Frontal cortex (tissue), 3 donors: ENCODE measurements at regions not wholly inside any gene's neighbourhood (a gene's known extent, or its start where the extent isn't known, plus 50 kb on each side); places are given as distances from the start of the nearest gene placed in this dataset.

Experiments used
- DNase-seq, 2 donors: peaks; one replicate each; pipeline ENCODE4 v3.0.0; 2012; ENCODE audit warnings: low spot score in 2 of 2
- FAIRE-seq: peaks from 2 replicates; lab custom pipeline; 2012; peaks lifted over from hg19 to GRCh38; lab: Jason Lieb, UNC
- donor health status: control.
- donor health status: control.
- donor health status: control.

DNA sequence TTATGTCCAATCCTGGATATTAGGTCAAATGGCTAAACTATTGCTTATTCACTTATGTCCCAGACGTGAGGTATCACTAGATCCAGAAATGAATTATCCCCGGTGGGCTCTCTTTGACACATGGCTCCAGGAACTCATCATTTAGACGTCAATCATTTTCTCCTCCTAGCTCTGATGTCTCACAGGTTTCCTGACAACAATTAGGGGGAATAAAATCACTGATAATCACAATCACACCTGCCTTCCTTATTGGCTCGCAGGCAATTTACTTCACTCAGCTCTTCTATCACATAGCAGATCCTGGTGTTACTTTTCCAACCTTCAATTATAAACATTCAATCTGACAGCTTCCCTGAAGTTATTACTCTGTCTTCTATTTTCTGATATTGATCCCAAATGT, 634.0 kb upstream of the TENM4 start:
- DNase-seq: no peak
- no peak for FAIRE-seq

DNA sequence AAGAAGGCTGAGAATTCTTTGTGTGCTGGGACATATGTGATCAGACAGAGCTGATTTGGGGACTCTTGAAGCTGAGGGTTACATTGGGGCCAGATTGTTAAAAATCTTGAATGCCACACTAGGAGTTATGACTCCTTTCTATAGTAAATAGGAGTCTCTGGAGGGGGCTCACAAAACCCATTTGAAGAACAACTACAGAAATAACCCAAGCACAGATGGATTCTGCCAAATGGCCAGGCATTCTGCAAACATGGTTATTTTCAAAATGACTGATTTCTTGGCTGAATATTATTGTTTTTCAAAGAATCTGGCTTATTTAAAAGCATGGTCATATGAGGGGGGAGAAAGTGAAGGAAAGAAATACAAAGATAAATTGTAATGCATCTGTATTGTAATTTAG, 625.5 kb upstream of the TENM4 start:
- DNase-seq (no peak), FAIRE-seq (no peak)

DNA sequence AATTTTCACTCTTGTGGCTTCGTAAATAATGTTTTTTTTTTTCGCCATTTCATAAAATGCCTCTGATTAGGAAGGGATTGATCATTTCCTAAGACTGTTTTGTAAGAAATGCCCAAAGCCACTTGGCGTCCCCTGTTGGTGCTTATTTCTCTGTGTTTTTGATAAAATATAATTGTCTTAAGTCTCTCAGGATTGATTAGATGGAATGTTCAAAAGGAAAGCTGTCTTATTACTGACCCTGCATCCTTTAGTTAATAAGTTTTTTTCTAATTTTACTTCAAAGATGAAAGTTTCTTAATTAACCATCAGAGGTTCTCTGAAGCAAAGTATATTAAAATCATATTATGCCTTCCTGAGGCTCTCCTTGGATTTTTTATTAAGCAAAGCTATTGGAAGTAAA, 624.3 kb upstream of the TENM4 start:
- no peak for DNase-seq
- no peak for FAIRE-seq

DNA sequence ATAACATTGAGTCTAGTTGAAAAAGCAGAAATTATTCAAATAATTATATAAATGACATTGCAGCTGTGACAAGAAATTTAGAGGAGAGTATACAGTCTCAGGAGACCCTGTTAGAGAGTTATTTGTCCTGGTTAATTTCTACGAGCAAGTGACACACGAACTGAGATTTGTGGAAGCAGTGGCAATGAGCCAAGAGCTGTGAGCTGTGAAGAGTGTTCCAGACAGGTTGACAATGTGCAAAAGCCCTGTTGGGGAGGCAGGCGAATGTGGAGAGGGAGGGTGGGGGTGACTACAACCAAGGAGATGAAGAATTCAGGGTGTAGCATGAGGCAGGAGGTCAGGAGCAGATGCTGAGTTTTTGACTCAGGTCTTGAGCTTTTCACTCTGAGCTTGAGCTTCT, 620.2 kb upstream of the TENM4 start:
- DNase-seq: no peak
- FAIRE-seq: no peak

DNA sequence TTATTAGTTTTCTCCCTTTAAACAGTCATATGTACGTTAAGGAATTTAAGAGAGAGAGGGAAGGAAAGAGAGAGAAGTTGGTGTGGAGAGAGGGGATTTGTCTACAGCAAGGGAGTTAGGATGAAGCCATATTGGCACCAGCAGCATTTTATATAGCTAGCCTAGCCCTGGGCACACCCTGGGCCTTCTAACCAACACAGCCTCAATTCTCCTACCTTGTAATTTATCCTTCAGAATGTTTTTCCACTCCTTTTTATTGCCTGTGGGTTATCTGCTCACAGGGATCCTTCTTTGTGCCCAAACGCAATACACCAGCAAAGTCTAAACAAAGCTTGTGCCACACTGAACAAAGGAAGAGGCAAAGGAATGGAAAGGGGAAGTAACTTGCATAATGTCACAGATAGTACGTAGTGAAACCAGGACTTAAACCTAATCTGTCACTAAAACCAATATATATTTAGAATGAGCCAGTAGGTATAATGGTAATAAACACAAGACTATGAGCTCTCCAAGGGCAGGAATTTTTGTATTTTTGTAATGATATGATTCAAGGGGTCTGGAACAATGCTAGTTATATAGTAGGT, 613.8 kb upstream of the TENM4 start:
- FAIRE-seq (no peak), DNase-seq (no peak)

DNA sequence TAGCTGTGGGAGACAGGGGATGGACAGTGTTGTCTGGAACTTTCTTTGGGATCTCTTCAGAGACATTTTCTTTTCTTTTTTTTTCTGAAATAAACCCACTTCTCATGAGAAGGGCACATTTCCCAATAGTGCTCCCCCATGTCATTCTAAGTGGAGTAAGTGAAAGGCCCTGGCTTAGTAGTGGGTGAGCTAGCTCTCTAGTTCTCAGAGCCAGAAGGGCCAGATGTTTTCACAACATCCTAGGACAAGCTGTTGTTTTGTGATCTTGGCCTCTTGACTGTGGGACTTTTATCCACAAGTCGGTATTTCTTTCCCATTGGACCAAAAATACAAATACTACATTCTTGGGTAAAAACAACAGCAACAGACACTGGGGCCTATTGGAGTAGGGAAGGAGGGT, 607.7 kb upstream of the TENM4 start:
- DNase-seq: no peak
- FAIRE-seq: no peak

DNA sequence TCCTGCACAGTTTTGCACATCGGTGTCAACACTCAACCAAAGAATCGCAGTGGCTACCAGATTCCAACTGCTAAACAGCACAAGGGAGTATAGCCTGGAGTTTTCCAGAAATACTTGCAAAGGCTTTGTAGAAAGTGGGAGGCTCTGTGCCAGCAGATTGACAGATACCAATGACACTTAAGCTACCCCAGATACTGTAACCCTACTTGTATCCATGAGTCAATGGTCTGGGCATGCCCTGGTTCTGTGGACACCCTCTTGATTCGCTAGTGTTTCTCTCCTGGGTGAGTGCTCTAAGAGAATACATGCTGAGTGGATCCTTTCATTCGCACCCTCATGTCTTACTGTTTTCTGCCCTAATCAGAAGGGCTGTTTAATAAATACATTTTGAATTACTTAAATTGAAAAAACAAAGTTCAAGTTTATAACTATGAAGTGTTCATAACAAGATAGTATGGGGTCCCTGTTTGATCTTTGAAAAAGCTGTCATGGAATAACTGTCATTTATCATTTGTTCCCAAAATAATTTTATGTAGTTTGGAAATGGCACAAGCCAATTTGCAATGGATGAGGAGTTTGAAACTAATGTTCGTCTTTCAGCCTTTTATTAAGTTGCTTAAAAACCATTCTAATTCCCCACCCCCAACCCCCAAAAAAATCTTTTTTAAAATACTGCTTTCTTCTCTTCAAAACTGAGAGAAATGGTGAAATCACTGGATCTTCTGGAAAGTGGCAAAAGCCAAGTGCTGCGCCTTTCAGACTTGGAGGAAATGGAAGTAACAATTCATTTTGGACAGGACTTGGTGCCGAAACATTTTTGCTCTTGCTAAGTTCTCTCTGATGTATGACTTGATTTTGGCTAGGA, 600.5 kb upstream of the TENM4 start:
- FAIRE-seq: no peak
- no peak for DNase-seq

DNA sequence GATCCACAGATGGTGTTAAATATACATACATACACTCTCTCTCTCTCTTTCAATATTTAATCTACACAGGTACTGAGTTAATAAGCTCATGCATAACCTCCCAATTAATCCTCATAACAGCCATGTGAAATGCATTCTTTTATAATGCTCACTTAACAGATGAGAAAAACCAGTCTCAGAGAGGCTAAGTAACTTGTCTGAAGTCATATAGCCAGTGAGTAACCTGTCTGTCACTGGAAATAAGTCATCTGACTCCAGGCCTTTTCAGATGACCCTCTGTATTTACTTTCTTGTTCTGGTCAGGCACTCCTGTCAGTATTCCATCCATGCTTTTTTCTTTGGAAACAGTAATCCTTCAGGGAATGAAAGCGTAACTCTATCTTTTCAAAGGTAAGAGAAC, 594.0 kb upstream of the TENM4 start:
- DNase-seq (no peak), FAIRE-seq (no peak)

DNA sequence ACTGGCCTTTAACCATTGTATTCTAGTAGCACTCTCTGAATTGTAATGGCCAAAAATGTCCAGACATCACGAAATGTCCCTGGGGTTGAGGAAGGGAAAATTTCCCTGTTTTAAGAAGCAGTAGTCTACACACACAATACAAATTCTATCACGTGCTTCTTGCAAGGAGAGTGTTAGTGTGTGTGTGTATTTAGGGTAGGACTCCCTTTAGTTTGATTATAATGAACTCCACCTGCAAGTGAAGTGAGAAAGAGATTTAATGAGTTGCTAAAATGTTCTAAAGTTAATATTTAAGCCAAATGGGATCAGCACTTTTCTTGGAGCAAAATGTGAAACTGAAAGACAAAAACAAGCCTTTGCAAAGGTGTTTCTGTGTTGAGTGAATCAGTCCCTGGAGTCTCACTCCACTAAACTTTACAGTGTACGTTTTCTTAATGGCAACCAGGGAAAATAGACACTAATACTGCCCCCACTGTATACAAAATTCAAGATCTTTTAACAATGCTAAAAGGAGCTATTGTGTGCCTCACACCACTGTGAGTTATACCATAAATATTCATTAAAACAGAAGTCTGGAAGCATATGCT, 590.3 kb upstream of the TENM4 start:
- no peak for FAIRE-seq
- DNase-seq: no peak

DNA sequence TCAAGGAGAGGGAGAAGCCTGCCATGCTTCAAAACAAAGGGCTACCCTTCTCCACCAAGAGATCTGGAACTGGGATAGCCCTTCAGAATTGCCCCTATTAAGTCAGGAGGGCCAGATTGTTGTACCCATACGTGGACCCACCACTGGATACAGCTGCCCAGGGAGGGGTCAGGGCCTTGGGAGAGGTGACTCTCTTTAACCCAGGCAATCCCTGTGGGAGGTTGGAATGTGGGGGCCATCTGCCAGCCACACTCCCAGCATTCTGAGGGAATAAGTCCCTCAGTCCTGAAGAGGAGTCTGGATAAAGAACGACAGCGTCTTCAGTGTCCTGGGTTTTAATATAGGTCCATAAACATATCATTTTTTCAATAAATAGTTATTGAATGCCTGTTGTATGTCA, 588.2 kb upstream of the TENM4 start:
- FAIRE-seq (no peak), DNase-seq (no peak)

DNA sequence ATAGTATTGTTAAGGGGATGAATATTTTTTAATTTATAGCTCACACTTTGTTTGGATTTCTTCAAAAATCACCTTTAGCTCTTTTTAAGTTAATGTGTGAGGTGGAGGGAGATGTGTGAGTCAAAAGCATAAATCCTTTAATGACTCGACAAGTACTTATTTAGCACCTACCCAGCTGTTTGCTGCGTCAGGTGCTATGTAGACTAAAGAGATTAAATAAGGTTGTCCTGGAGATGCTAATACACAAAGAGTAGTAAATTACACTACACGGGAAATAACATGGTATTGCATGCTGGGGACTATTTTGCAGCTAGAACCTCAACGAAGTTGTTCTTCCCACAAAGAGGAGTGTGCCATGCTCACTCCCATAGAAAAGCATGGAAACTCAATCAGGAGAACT, 583.3 kb upstream of the TENM4 start:
- DNase-seq: no peak
- no peak for FAIRE-seq

DNA sequence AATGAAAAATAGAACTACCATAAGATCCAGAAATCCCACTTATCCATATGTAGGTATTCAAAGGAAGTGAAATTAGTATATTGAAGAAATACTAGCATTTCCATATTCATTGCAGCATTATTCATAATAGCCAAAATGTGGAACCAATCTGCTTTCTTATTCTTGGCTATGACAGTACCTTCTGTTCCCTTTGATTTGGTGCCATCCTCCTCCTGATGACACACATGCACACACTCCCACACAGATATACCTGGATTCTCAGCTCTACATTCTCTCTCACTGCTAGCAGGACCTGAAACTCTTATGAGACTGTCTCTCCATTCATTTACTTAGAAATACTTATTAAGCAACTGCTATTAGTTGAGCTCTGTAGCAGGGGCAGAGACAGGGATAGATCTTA, 582.6 kb upstream of the TENM4 start:
- DNase-seq: no peak

DNA sequence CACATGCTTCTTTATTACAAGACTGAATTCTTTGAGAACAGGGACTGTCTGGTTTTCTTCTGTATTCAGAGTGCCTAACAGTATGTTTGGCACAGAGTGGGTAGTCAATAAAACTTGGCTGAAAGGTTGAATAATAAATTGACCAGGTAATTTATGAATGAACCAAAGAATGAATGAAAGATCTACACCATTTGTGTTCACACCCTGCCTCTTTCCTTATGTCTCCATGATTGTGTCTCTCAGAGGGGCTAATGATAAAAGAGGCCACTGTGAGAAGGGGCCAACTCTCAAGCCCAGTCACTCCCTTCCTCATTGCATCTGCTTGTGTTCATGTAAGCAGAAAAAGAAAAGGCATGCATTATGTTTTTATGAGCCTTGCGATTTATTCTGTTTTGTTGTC, 569.7 kb upstream of the TENM4 start:
- FAIRE-seq (no peak), DNase-seq (no peak)

More for the DNA sequence above, 582.6 kb upstream of the TENM4 start:
- FAIRE-seq: no peak

DNA sequence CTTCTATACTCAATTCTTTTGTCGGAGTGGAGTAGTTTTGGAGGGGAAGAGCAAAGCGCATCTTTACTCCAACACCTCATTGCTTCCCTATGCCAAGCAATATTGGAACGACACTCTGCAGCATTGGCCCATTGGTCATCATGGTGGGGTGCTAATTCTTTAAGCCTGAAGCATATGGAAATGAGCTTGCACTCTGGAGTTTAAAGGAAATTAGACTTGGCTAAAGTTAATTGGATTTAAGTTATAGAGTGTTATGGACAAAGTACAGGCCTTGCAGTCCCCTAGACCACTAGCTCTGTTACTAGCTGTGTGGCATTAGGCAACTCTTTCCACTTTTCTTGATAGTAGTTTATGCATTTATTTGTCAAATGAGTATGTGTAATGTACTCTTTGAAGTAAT, 568.3 kb upstream of the TENM4 start:
- FAIRE-seq: no peak
- no peak for DNase-seq

DNA sequence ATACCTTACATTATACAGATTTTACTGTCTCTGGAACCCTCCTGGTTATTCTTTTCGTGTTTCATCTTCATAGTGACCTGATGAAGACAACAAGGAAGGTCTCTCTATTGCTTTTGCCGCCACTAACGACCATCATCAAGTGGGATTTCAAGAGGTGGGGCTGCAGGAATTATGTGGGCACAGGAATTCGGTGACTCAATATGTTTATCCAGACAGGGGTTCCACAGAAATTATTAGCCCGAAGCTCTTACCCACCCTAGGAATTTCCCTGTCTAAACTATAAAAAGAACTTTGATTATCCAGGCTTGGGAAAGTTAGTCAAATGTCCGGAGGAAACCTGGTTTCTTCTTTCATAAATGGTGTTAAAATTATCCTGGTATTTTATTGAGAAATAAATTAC, 566.8 kb upstream of the TENM4 start:
- FAIRE-seq (no peak), DNase-seq (no peak)

DNA sequence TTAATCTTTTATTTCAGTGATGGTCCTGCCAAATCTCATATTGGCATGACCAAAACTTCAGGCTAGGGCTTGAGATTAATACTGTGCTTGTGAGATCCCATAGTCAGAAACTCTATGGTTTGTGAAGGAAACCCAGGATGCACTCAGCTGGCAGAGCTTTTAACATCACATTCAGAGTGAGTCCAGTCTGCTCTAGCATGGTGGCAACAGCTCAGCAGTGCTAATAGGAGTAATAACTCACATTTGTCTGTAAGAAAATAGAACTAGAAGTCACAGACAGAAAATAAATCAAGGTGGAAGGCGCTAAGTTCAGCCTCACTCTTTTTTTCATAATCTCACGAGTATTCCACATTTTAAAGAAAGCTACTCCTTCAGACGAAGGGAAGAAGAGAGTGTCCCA, 549.3 kb upstream of the TENM4 start:
- FAIRE-seq (no peak), DNase-seq (no peak)

DNA sequence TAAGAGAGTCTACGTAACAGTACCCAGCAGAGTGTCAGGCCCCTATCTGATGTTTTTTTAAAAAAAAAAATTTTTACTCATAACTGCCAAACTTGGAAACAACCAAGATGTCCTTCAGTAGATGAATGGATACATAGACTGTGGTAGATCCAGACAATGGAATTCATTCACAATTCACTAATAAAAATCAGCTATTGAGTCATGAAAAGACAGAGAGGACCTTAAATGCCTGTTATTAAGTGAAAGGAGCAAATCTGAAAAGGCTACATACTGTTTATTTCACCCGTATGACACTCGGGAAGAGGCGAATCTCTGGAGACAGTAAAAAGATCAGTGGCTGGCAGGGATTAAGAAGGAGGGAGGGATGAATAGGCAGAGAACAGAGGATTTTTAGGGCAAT, 541.4 kb upstream of the TENM4 start:
- FAIRE-seq: no peak
- no peak for DNase-seq

DNA sequence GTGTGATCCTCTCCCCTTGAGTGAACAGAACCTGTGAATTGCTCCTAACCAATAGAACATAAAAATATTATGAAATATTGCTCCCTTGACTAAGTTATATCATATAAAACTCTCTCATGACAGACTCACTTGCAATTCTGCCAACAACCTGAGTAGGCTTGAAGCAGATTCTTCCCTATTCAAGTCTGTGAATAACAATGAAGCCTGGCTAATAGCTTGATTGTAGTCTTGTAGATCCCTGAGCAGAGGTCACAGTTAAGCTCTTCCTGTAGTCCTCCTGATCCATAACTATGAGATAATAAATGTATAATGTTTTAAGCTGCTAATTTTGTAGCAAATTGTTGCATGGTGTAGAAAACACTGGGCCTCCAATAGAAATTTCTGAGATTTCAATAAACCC, 540.1 kb upstream of the TENM4 start:
- DNase-seq (no peak), FAIRE-seq (no peak)

DNA sequence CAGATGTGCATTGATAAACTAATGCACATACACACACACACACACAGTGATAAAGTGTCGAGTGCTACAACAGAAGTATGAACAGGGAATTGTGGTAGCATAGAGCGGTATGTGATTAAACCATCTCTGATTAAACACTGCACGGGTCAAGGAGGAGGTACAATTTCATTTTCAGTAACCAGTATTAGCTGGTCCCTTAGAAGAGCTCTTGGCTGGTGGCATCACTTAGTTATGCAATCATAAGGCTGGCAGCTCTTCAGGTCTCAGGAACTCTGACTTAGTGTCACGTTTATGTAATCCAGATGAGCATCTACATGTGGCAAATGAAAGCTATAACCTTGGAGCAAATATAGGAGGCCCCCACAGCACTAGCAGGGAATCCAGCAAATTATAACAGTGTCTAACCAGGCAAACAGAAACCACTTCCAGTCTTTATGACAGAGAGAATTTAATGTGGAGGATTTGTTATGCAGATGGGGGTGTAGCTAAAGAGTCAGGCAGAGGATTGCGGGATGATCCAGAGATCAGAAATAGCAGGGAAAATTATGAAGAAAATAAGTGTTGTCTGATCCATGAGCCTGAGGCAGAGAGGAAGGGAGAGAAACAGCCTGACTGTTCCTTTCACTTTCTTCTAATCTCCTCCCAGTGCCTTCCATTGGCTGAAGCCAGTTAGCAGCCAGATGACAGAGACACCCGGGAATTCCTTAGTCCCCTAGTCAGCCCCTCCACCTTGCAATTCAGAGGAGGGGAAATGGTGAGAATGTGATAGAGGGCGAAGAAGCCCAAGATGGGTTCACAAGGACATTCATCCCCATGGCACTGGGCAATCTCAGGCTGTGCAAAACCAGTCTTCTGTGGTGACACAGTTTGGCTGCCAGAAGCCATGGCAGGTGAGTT, 533.1 kb upstream of the TENM4 start:
- DNase-seq (no peak), FAIRE-seq (no peak)

DNA sequence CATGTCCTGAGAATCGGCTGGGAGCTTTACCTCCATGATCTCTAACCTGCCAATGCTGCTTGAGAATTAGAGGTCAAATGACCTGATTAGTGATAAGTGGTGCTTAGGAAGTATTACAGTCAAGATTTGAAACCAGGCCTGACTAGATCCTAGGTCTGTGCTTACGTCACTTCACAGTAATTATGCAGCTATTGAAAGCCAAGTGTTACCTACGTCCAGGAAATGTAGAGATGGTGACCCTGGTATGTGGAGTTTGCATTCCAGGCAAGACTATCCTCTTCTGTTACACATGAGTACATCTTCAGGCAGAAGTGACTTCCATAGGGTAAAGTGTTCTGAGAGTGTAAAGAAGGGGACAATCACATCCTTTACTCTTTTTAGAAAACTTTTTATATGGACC, 530.4 kb upstream of the TENM4 start:
- FAIRE-seq (no peak), DNase-seq (no peak)

DNA sequence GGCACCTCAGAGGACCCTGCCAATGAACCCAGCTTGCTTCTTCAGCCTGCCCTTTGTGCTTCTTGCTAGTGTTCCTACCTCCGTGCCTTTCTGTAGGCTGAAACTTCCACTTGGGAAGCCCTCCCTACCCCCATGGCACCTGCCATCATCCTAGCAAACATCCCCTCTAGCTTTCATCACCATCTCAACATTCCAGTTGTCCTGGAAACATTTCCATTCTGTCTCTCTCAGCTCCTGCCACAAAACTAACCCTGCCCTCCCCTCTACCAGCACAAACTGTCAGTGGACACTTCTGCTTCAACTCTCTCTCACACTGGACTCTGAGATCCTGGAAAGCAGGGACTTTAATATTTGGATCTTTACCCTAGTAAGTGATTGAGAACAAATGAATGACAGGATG, 525.8 kb upstream of the TENM4 start:
- DNase-seq: no peak
- FAIRE-seq: no peak
